ENCODE measurements at regions not wholly inside any gene's neighbourhood (a gene's known extent, or its start where the extent isn't known, plus 50 kb on each side); places are given as distances from the start of the nearest gene placed in this dataset.

- no peak for DNase-seq (ENCODE audit: low read depth)
Measured at GRCh38 chr10:33739031-33739430, 404.6 kb upstream of the NRP1 start.

GRCh38 chr10:33735464-33735923 is 401.0 kb upstream of the NRP1 start:
- DNase-seq (ENCODE audit: low read depth), result no peak

- DNase-seq (ENCODE audit: low read depth), result no peak
Measured at GRCh38 chr10:33734393-33735155, 400.1 kb upstream of the NRP1 start.

- no peak for DNase-seq (ENCODE audit: low read depth)
Measured at GRCh38 chr10:33733058-33733457, 398.6 kb upstream of the NRP1 start.

GRCh38 chr10:33732161-33732680 is 397.8 kb upstream of the NRP1 start:
- DNase-seq (ENCODE audit: low read depth), result no peak

GRCh38 chr10:33731322-33731721 is 396.9 kb upstream of the NRP1 start:
- DNase-seq (ENCODE audit: low read depth), result no peak

- no peak for DNase-seq (ENCODE audit: low read depth)
Measured at GRCh38 chr10:33725430-33725829, 391.0 kb upstream of the NRP1 start.

GRCh38 chr10:33723181-33723580 is 388.7 kb upstream of the NRP1 start:
- no peak for DNase-seq (ENCODE audit: low read depth)

GRCh38 chr10:33722067-33722466 is 387.6 kb upstream of the NRP1 start:
- no peak for DNase-seq (ENCODE audit: low read depth)

- DNase-seq (ENCODE audit: low read depth), result no peak
Measured at GRCh38 chr10:33721509-33721908, 387.0 kb upstream of the NRP1 start.

- DNase-seq (ENCODE audit: low read depth), result no peak
Measured at GRCh38 chr10:33720161-33720560, 385.7 kb upstream of the NRP1 start.

GRCh38 chr10:33719005-33719703 is 384.7 kb upstream of the NRP1 start:
- DNase-seq (ENCODE audit: low read depth), result no peak

GRCh38 chr10:33716501-33717267 is 382.2 kb upstream of the NRP1 start:
- DNase-seq (ENCODE audit: low read depth), result no peak

GRCh38 chr10:33715303-33715975 is 381.0 kb upstream of the NRP1 start:
- DNase-seq (ENCODE audit: low read depth), result no peak

- no peak for DNase-seq (ENCODE audit: low read depth)
Measured at GRCh38 chr10:33712825-33713224, 378.4 kb upstream of the NRP1 start.

- DNase-seq (ENCODE audit: low read depth), result no peak
Measured at GRCh38 chr10:33710006-33710405, 375.5 kb upstream of the NRP1 start.

- no peak for DNase-seq (ENCODE audit: low read depth)
Measured at GRCh38 chr10:33709008-33709753, 374.7 kb upstream of the NRP1 start.

GRCh38 chr10:33708561-33708960 is 374.1 kb upstream of the NRP1 start:
- DNase-seq (ENCODE audit: low read depth), result no peak

- no peak for DNase-seq (ENCODE audit: low read depth)
Measured at GRCh38 chr10:33706746-33707145, 372.3 kb upstream of the NRP1 start.

- DNase-seq (ENCODE audit: low read depth), result no peak
Measured at GRCh38 chr10:33706191-33706590, 371.7 kb upstream of the NRP1 start.

GRCh38 chr10:33704214-33704830 is 369.9 kb upstream of the NRP1 start:
- no peak for DNase-seq (ENCODE audit: low read depth)

Measured in activated T-cell treated with anti-CD3 and anti-CD28 coated beads for 48 hours (primary cell).